GM12878 (cell line): ENCODE measurements at regions not wholly inside any gene's neighbourhood (a gene's known extent, or its start where the extent isn't known, plus 50 kb on each side); places are given as distances from the start of the nearest gene placed in this dataset.

Experiments used
- EGR1 ChIP-seq, 2 experiments: IDR thresholded peaks; 1 replicate in 1 of 2; 2 replicates in 1 of 2; pipeline ENCODE4 v1.6.1; 2011 to 2012; ENCODE audit warnings: low read depth in 2 of 2, low read length in 2 of 2, borderline replicate concordance in 1 of 2, mild to moderate bottlenecking in 1 of 2, moderate library complexity in 1 of 2
- EP300 ChIP-seq, 2 experiments: fragments of 150-350 bp in 1 of 2; IDR thresholded peaks; 2 replicates each; pipeline ENCODE4 v1.6.1; 2011 to 2012; ENCODE audit warnings: low read depth in 2 of 2, low read length in 2 of 2, borderline replicate concordance in 1 of 2, improper control_type of control experiment in 1 of 2, inconsistent platforms in 1 of 2; ENCODE audit not compliant: control insufficient read depth in 1 of 2
- EZH2 ChIP-seq: IDR thresholded peaks from 2 replicates; pipeline ENCODE4 v1.6.1; 2012; ENCODE audit warnings: low read depth, mild to moderate bottlenecking, control low read depth, inconsistent platforms, low read length, borderline replicate concordance; ENCODE audit not compliant: control insufficient read depth
- FOS ChIP-seq: IDR thresholded peaks from 3 replicates; pipeline ENCODE4 v1.6.1; 2011; ENCODE audit warnings: borderline replicate concordance; ENCODE audit not compliant: insufficient read length; ENCODE audit errors: extremely low read depth
- NFIC ChIP-seq: IDR thresholded peaks from 2 replicates; pipeline ENCODE4 v1.6.1; 2012; ENCODE audit warnings: low read depth, mild to moderate bottlenecking, inconsistent platforms, low read length, moderate library complexity
- RAD21 ChIP-seq: IDR thresholded peaks from 2 replicates; pipeline ENCODE4 v1.6.1; 2011; ENCODE audit warnings: mild to moderate bottlenecking, low read depth, low read length, moderate library complexity; ENCODE audit not compliant: insufficient read depth
- SUPT20H ChIP-seq: IDR thresholded peaks from 2 replicates; pipeline ENCODE4 v1.6.1; 2011; ENCODE audit warnings: low read depth, mild to moderate bottlenecking, low read length, moderate library complexity, borderline replicate concordance; ENCODE audit not compliant: control insufficient read depth
- TF ChIP-seq, protein P1 (sequence below), 3 experiments: IDR thresholded peaks in 2 of 3; conservative IDR thresholded peaks in 1 of 3; 2 replicates each; pipeline ENCODE4 v1.5.1; 2011; ENCODE audit warnings: low read depth in 3 of 3, low read length in 3 of 3, mild to moderate bottlenecking in 3 of 3, control low read depth in 2 of 3, moderate library complexity in 2 of 3, inconsistent platforms in 1 of 3, mixed read lengths in 1 of 3; ENCODE audit not compliant: control insufficient read depth in 2 of 3, insufficient read depth in 1 of 3; ENCODE audit errors: extremely low read depth in 1 of 3
- TF ChIP-seq, protein P2 (sequence below): IDR thresholded peaks from 2 replicates; pipeline ENCODE4 v1.6.1; 2012; ENCODE audit warnings: low read depth, low read length, improper control_type of control experiment
- TF ChIP-seq, protein P3 (sequence below): IDR thresholded peaks from 2 replicates; pipeline ENCODE4 v1.6.1; 2012; ENCODE audit warnings: low read depth, low read length, improper control_type of control experiment
- TF ChIP-seq, protein P4 (sequence below): fragments of 450-650 bp; IDR thresholded peaks from 2 replicates; pipeline ENCODE4 v1.6.1; 2017; ENCODE audit warnings: mild to moderate bottlenecking, moderate library complexity
- TF ChIP-seq, protein P5 (sequence below): IDR thresholded peaks from 2 replicates; pipeline ENCODE4 v1.6.1; 2012; ENCODE audit warnings: mild to moderate bottlenecking, low read depth, low read length

DNA sequence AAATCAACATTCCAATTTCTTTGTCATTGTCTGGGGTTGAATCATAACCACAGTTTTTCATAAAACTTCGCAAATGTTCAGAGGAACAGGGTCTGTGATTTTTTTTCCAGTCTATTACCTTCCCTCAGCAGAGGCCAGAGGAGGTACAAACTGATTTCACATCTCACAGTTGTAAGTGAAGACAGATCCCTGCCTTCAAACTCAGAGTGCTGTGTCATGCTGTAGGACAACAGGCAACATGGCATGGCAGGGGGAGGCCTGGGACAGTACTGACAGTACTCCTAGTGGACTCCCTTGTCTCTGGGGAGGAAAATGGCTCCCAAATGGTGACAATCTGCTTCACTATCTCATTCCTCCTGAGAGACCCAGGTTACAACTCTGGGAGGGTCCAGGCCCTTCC lies 308.6 kb downstream of the CDC5L start:
- TF ChIP-seq, protein P1, sequence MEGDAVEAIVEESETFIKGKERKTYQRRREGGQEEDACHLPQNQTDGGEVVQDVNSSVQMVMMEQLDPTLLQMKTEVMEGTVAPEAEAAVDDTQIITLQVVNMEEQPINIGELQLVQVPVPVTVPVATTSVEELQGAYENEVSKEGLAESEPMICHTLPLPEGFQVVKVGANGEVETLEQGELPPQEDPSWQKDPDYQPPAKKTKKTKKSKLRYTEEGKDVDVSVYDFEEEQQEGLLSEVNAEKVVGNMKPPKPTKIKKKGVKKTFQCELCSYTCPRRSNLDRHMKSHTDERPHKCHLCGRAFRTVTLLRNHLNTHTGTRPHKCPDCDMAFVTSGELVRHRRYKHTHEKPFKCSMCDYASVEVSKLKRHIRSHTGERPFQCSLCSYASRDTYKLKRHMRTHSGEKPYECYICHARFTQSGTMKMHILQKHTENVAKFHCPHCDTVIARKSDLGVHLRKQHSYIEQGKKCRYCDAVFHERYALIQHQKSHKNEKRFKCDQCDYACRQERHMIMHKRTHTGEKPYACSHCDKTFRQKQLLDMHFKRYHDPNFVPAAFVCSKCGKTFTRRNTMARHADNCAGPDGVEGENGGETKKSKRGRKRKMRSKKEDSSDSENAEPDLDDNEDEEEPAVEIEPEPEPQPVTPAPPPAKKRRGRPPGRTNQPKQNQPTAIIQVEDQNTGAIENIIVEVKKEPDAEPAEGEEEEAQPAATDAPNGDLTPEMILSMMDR (IDR thresholded peaks at IDR 0.05 in 2 of 3, conservative IDR thresholded peaks at IDR 0.05 in 1 of 3; ENCODE audit: control insufficient read depth in 2 of 3, extremely low read depth in 1 of 3, insufficient read depth in 1 of 3, low read depth in 3 of 3, low read length in 3 of 3): no peak
- TF ChIP-seq NFIC: no peak
- TF ChIP-seq EGR1 (IDR thresholded peaks at IDR 0.05; ENCODE audit: borderline replicate concordance in 1 of 2, low read depth in 2 of 2, low read length in 2 of 2): no peak
- no peak for TF ChIP-seq RAD21
- no peak for TF ChIP-seq SUPT20H
- TF ChIP-seq, protein P2, sequence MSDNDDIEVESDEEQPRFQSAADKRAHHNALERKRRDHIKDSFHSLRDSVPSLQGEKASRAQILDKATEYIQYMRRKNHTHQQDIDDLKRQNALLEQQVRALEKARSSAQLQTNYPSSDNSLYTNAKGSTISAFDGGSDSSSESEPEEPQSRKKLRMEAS: no peak
- no peak for TF ChIP-seq EP300 (IDR thresholded peaks at IDR 0.05; ENCODE audit: borderline replicate concordance in 1 of 2, control insufficient read depth in 1 of 2, low read depth in 2 of 2, low read length in 2 of 2)
- TF ChIP-seq, protein P3, sequence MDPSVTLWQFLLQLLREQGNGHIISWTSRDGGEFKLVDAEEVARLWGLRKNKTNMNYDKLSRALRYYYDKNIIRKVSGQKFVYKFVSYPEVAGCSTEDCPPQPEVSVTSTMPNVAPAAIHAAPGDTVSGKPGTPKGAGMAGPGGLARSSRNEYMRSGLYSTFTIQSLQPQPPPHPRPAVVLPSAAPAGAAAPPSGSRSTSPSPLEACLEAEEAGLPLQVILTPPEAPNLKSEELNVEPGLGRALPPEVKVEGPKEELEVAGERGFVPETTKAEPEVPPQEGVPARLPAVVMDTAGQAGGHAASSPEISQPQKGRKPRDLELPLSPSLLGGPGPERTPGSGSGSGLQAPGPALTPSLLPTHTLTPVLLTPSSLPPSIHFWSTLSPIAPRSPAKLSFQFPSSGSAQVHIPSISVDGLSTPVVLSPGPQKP: no peak
- TF ChIP-seq EZH2: no peak
- TF ChIP-seq, protein P4, sequence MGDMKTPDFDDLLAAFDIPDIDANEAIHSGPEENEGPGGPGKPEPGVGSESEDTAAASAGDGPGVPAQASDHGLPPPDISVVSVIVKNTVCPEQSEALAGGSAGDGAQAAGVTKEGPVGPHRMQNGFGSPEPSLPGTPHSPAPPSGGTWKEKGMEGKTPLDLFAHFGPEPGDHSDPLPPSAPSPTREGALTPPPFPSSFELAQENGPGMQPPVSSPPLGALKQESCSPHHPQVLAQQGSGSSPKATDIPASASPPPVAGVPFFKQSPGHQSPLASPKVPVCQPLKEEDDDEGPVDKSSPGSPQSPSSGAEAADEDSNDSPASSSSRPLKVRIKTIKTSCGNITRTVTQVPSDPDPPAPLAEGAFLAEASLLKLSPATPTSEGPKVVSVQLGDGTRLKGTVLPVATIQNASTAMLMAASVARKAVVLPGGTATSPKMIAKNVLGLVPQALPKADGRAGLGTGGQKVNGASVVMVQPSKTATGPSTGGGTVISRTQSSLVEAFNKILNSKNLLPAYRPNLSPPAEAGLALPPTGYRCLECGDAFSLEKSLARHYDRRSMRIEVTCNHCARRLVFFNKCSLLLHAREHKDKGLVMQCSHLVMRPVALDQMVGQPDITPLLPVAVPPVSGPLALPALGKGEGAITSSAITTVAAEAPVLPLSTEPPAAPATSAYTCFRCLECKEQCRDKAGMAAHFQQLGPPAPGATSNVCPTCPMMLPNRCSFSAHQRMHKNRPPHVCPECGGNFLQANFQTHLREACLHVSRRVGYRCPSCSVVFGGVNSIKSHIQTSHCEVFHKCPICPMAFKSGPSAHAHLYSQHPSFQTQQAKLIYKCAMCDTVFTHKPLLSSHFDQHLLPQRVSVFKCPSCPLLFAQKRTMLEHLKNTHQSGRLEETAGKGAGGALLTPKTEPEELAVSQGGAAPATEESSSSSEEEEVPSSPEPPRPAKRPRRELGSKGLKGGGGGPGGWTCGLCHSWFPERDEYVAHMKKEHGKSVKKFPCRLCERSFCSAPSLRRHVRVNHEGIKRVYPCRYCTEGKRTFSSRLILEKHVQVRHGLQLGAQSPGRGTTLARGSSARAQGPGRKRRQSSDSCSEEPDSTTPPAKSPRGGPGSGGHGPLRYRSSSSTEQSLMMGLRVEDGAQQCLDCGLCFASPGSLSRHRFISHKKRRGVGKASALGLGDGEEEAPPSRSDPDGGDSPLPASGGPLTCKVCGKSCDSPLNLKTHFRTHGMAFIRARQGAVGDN: no peak
- TF ChIP-seq, protein P5, sequence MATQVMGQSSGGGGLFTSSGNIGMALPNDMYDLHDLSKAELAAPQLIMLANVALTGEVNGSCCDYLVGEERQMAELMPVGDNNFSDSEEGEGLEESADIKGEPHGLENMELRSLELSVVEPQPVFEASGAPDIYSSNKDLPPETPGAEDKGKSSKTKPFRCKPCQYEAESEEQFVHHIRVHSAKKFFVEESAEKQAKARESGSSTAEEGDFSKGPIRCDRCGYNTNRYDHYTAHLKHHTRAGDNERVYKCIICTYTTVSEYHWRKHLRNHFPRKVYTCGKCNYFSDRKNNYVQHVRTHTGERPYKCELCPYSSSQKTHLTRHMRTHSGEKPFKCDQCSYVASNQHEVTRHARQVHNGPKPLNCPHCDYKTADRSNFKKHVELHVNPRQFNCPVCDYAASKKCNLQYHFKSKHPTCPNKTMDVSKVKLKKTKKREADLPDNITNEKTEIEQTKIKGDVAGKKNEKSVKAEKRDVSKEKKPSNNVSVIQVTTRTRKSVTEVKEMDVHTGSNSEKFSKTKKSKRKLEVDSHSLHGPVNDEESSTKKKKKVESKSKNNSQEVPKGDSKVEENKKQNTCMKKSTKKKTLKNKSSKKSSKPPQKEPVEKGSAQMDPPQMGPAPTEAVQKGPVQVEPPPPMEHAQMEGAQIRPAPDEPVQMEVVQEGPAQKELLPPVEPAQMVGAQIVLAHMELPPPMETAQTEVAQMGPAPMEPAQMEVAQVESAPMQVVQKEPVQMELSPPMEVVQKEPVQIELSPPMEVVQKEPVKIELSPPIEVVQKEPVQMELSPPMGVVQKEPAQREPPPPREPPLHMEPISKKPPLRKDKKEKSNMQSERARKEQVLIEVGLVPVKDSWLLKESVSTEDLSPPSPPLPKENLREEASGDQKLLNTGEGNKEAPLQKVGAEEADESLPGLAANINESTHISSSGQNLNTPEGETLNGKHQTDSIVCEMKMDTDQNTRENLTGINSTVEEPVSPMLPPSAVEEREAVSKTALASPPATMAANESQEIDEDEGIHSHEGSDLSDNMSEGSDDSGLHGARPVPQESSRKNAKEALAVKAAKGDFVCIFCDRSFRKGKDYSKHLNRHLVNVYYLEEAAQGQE: no peak
- TF ChIP-seq FOS: no peak
